GM19438 (cell line): ENCODE measurements at regions not wholly inside any gene's neighbourhood (a gene's known extent, or its start where the extent isn't known, plus 50 kb on each side); places are given as distances from the start of the nearest gene placed in this dataset.
"Not testable (repeated sequence)": the region's sequence is repeated elsewhere in the genome, so short reads cannot be mapped to it uniquely, and the experiment has no call there.

Source experiments
- ATAC-seq: cut with Tn5 transposase; IDR thresholded peaks from one replicate; pipeline ENCODE4 v1.9.1; 2021; ENCODE audit warnings: low read depth; ENCODE audit not compliant: unreplicated experiment

- no peak for ATAC-seq
Observed at GRCh38 chr2:64250063-64250462, 105.8 kb upstream of the PELI1 start.

DNA sequence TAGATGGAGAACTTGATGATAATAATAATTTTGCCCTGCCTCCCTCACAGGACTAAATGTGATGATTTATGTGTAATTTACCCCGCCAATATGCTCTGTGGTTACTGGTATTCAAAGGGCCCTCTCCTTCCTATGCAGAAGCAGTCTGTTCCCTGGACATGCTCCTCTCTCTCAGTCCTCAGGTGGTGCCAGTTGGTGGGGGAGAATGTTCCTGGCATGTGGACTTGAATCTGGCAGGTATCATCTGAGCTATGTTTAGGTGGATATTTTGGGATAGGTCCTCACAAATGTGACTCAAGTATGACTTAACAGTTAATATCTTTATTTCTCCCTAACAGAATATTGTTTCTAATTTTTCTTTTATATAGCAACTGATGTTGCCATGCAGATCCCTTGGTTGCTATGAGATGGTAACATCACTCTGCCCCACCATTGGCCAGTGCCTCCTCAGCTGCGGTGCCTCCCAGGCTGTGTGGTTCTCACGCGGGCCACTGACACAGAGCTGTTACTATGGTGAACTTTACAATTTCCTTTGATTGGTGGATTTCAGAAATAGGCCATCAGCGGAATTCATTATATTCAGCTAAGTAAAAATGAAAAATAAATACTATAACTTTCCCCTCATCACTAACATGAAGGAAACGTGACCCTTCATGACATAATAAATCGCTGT lies 106.7 kb upstream of the PELI1 start:
- ATAC-seq, result no peak

- no peak for ATAC-seq
Observed at GRCh38 chr2:64251497-64252250, 107.5 kb upstream of the PELI1 start.

GRCh38 chr2:64252251-64252978 lies 108.2 kb upstream of the PELI1 start:
- ATAC-seq, result not testable (repeated sequence)

DNA sequence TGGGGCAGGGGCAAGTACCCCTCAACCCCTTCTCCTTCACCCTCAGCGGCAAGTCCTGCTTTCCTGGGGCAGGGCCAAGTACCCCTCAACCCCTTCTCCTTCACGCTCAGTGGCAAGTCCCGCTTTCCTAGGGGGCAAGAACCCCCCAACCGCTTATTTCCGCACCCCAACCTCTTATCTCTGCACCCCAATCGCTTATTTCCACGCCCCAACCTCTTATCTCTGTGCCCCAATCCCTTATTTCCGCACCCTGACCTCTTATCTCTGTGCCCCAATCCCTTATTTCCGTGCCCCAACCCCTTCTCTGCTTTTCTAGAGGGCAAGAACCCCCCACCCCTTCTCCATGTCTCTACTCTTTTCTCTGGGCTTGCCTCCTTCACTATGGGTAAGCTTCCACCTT lies 109.2 kb upstream of the PELI1 start:
- ATAC-seq, result not testable (repeated sequence)

DNA sequence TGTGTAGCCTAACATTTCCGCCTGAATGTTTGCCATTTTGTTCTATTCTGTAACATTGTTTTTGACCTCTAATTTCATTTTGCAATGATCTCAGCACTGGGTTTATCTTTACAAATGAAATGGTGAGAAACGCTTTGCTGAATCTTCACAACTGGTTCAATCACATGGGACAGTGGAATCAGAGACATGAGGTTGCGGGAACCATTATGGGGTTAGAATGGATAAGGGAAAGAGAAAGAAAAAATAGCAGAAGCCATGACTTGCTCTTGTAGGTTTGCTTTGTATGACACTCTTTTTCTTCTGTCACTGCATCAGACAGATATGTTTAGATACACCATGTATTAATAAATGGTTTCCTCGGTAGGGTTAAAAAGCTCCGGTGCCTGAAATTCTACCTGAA lies 114.3 kb upstream of the PELI1 start:
- ATAC-seq, result no peak

DNA sequence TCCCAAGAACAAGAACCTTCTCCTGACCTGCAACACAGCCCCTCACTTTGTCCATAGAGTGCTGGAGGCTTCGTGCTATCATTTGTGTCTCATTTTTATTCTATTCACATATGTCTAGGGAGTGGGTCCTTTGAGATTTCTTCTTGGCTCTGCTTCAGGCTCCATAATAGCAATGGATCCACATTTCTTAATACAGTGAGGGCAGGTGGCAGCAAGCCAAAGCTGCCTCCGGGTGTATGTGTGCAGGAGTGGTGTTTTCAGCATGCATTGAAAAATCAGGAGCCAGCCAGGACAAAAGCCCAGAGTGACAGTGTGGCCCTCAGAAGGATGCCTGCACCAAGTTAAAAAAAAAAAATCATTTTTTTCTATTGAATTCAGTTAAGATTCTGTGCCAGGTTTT lies 115.1 kb upstream of the PELI1 start:
- no peak for ATAC-seq

- peak; percentile 37 for ATAC-seq
Observed at GRCh38 chr2:64260093-64260803, 116.0 kb upstream of the PELI1 start.

DNA sequence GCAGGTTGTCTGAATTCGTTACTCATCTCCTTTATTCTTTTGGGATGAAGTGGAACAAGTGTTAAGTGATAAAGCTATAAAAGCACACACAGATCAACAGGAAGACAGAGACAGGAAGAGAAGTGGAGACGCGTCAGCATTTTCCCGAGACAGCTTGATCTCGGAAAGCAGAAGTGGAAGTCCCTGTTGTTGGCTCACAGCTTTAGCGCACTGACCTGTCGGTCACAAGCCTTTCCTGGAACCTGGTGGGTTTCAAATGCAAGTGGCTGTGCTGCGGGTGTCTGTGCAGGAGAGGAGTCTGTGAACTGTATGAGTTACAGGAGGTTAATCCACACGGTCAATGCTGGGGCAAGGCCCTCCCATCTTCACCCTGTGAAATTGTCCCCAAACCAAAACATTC lies 116.6 kb upstream of the PELI1 start:
- ATAC-seq, result peak; percentile 94

- ATAC-seq, result no peak
Observed at GRCh38 chr2:64262071-64262470, 117.9 kb upstream of the PELI1 start.

DNA sequence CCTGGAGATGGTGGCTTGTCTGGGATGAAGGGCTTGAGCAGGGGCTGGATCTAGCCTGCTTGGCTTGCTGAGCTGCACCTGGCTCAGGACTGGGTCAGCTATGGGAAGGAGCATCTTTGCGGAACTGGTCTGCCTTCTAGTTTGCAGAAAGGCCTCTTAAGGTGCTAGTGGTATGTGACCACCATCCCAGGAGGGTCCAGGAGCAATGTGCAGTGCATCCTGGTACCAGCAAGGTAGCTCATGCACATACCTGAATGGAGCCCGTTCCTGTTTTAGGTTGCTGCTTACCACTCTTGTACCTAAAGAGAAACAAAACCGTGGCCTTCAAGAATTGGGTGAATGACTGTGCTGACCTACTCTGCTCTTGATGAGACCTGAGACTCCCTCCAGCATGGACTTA lies 118.6 kb upstream of the PELI1 start:
- ATAC-seq, result no peak

- no peak for ATAC-seq
Observed at GRCh38 chr2:64263315-64263714, 119.1 kb upstream of the PELI1 start.

GRCh38 chr2:64267699-64268098 lies 123.5 kb upstream of the PELI1 start:
- no peak for ATAC-seq

- no peak for ATAC-seq
Observed at GRCh38 chr2:64268330-64269048, 124.3 kb upstream of the PELI1 start.

GRCh38 chr2:64273524-64274398 lies 129.5 kb upstream of the PELI1 start:
- no peak for ATAC-seq

DNA sequence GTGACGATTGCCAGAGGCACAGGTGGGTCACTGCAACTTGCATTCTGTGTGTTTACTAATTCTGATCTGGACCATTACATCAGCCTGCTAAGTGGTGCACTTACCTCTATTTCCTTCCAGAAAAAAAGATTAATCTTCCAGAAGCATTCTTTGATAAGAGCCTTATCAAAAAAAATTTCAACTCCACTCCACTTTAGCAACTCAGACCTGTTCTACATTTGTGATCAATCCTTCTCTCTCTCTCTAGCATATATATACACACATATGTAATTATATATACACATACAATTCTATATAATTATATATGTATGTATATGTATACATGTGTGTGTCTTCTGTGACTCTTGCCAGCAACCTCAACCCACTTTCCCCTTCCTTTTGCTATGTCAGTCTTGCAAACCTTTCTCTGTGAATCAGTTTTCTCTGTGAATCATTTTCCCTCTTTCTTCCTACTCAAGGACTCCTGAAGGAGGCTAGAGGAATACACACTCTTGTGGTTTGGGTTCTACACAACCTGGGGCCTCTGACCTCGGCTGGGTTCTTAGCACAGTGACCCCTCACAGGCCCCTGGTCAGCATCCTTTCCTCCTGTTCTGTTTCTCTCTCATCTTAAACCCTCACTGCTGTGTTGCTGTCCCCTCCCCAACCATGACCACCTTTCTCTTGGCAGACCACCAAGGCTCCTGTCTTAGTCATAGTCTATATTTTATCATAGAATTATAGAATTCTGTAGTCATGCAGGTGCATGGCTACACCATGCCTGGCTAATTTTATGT lies 130.4 kb upstream of the PELI1 start:
- ATAC-seq, result no peak

DNA sequence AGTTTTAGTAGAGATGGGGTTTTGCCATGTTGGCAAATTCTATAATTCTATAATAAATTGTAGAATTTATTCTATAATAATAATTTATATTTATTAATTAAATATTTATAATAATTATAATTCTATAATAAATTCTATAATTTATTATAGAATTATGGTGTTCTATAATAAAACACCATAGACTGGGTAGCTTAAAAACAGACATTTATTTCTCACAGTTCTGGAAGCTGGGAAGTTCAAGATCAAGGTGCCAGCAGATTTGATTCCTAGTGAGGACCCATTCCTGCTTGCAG lies 130.9 kb upstream of the PELI1 start:
- no peak for ATAC-seq

DNA sequence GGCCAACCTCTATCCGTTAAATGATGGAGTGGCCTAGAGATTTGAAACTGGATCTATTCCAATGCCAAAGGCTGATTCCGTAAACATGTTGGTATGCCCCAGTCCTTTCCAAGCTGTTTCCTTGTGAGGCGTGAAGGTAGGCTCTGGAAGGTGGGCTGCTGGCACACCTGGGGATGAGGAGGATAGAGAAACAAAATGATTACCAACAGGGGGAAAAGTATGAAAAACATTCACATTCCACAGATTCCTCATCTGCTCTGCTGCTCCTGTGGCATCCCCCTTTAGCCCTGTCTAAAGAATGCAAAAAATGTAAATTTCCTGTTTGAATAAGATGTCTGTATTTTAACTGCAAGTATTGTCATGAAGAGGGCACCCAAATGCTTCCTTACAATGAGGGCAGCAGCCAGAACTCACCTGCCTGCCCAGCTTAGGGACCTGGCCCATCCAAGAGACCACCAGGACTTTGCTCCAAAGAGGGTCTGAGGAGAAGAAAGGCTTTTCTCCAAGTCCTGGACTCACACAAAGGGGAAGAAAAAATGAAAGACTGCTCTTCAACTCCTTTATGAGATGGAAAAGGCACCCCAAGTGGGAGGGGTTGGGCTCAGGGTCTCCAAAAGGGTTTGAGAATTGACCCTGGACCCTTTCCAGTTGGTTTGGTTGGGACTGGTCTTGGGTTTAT lies 132.3 kb upstream of the PELI1 start:
- ATAC-seq, result no peak
